ENCODE measurements at regions not wholly inside any gene's neighbourhood (a gene's known extent, or its start where the extent isn't known, plus 50 kb on each side); places are given as distances from the start of the nearest gene placed in this dataset.

DNA sequence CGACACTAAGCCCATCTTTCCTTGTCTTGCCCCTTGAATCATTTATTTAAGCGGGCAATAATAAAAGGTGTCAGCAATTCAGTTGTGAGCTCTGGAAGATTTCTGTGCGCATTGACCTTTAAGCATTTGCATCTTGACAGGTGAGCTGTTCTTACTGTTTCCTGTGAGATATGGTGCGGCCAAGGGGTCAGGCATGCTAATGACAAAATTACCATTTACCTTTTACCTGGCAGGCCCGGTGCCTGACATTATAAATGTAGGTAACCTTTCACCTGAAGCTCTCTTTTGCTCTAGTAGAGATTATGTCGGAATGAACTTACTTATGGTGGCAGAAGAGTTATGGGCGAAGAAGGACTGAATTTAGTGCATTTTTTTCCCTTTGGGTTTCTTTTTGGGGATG lies 89.3 kb upstream of the EEF1E1 start:
- peaks cover 4% of the 10 kb centered on the region for H3K27me3 Mint-ChIP-seq
- H3K4me3 Mint-ChIP-seq = no peak overlapping the region
- DNase-seq = no peak
- H3K36me3 Mint-ChIP-seq = no peaks in the 10 kb centered on the region
- CTCF ChIA-PET = no interaction called here
- no peaks in the 10 kb centered on the region for H3K9me3 Mint-ChIP-seq
- no peaks in the 10 kb centered on the region for H3K4me1 Mint-ChIP-seq
- H3K27ac Mint-ChIP-seq = no peak overlapping the region

DNA sequence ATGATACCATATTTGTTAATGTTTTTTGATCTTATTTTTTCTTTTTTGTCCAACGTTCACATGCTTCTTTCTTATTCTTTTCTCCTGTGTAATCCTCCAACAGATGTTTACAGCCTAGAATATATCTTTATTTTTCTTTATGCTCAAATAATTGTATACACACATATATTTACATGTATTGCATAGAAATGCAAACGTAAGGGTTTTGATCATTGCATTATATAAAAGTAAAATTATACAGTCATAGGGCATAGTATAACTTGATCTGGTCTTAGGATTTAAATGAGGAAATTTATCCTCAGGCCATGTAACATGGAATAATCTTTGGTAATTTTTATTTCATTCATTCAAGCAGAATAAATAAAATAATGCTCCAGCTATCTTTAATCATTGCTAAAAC lies 84.9 kb upstream of the EEF1E1 start:
- Mint-ChIP-seq H3K4me3 (no peak overlapping the region), H3K9me3 (no peaks in the 10 kb centered on the region), H3K27ac (no peak overlapping the region), H3K36me3 (no peaks in the 10 kb centered on the region), H3K27me3 (no peaks in the 10 kb centered on the region), H3K4me1 (no peaks in the 10 kb centered on the region)
- CTCF ChIA-PET = interaction anchor here (1.2 kb wide), 1 partner anchor 56 kb away, joined by 3 read pairs; no protein-coding TSS in a partner anchor
- DNase-seq = no peak

- Mint-ChIP-seq H3K9me3 (no peaks in the 10 kb centered on the region), H3K27me3 (peaks cover 3% of the 10 kb centered on the region), H3K4me1 (no peaks in the 10 kb centered on the region), H3K36me3 (no peaks in the 10 kb centered on the region), H3K27ac (no peak overlapping the region), H3K4me3 (no peak overlapping the region)
- CTCF ChIA-PET = no interaction called here
- DNase-seq = no peak
Observed at GRCh38 chr6:8182902-8183665, 80.7 kb upstream of the EEF1E1 start.

- Mint-ChIP-seq H3K4me3 (no peak overlapping the region), H3K27me3 (peaks cover 3% of the 10 kb centered on the region), H3K36me3 (no peaks in the 10 kb centered on the region), H3K9me3 (no peaks in the 10 kb centered on the region), H3K4me1 (no peaks in the 10 kb centered on the region), H3K27ac (no peak overlapping the region)
- CTCF ChIA-PET = no interaction called here
- DNase-seq = no peak
Observed at GRCh38 chr6:8181951-8182845, 79.8 kb upstream of the EEF1E1 start.

DNA sequence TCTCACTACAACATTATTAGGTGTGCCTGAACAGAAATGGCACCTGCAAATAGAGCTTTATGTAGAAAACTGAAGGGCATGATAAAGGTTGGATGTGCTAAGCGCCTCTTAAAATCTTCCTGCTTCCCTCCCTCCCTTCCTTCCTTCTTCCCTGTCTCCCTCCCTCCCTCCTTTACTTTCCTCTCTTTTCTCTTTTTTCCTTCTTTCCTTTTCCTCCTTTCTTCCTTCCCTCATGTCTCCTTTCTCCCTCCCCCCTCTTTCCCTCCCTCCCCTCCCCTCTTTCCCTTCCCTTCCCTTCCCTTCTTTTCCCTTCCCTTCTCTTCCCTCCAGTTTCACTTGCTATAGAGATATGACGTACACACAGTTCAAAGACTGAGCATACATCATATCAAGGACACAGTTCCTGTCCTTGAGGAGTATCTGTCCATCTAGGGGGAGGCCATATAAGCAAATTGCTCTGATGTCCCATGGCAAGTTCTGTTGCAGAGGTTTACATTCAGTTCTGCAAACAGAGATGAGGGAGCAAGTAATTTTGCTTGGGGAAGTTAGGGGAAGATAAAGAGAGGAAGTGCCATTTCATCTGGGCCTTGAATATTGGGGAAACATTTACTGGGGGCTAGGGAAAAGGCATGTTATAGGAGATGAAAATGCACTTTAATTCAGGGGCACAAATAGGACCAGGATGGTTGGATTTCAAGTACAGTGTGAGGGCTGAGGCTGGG lies 79.0 kb upstream of the EEF1E1 start:
- no peaks in the 10 kb centered on the region for H3K36me3 Mint-ChIP-seq
- no peak for DNase-seq
- no peak overlapping the region for H3K4me3 Mint-ChIP-seq
- peaks cover 3% of the 10 kb centered on the region for H3K27me3 Mint-ChIP-seq
- H3K4me1 Mint-ChIP-seq = no peaks in the 10 kb centered on the region
- CTCF ChIA-PET = no interaction called here
- no peak overlapping the region for H3K27ac Mint-ChIP-seq
- no peaks in the 10 kb centered on the region for H3K9me3 Mint-ChIP-seq

GRCh38 chr6:8180327-8181159 lies 78.2 kb upstream of the EEF1E1 start:
- Mint-ChIP-seq H3K9me3 (no peaks in the 10 kb centered on the region), H3K27ac (no peak overlapping the region), H3K4me1 (no peaks in the 10 kb centered on the region), H3K36me3 (no peaks in the 10 kb centered on the region), H3K27me3 (peaks cover 3% of the 10 kb centered on the region), H3K4me3 (no peak overlapping the region)
- CTCF ChIA-PET = no interaction called here
- DNase-seq = no peak

- no peak for DNase-seq
- Mint-ChIP-seq H3K4me3 (no peak overlapping the region), H3K27ac (no peak overlapping the region), H3K27me3 (peaks cover 3% of the 10 kb centered on the region), H3K4me1 (no peaks in the 10 kb centered on the region), H3K9me3 (no peaks in the 10 kb centered on the region), H3K36me3 (no peaks in the 10 kb centered on the region)
- CTCF ChIA-PET = no interaction called here
Observed at GRCh38 chr6:8177721-8178120, 75.4 kb upstream of the EEF1E1 start.

GRCh38 chr6:8175046-8175777 lies 72.9 kb upstream of the EEF1E1 start:
- no peak overlapping the region for H3K4me3 Mint-ChIP-seq
- H3K36me3 Mint-ChIP-seq = no peaks in the 10 kb centered on the region
- H3K27me3 Mint-ChIP-seq = peaks cover under 1% of the 10 kb centered on the region
- no peaks in the 10 kb centered on the region for H3K4me1 Mint-ChIP-seq
- CTCF ChIA-PET = no interaction called here
- H3K9me3 Mint-ChIP-seq = no peaks in the 10 kb centered on the region
- no peak for DNase-seq
- H3K27ac Mint-ChIP-seq = no peak overlapping the region

GRCh38 chr6:8174571-8174970 lies 72.2 kb upstream of the EEF1E1 start:
- H3K27me3 Mint-ChIP-seq = no peaks in the 10 kb centered on the region
- no peak for DNase-seq
- CTCF ChIA-PET = no interaction called here
- no peaks in the 10 kb centered on the region for H3K36me3 Mint-ChIP-seq
- H3K27ac Mint-ChIP-seq = no peak overlapping the region
- H3K9me3 Mint-ChIP-seq = no peaks in the 10 kb centered on the region
- no peaks in the 10 kb centered on the region for H3K4me1 Mint-ChIP-seq
- no peak overlapping the region for H3K4me3 Mint-ChIP-seq

GRCh38 chr6:8172530-8172929 lies 70.2 kb upstream of the EEF1E1 start:
- Mint-ChIP-seq H3K9me3 (no peaks in the 10 kb centered on the region), H3K27me3 (no peaks in the 10 kb centered on the region), H3K4me3 (no peak overlapping the region), H3K27ac (no peak overlapping the region), H3K36me3 (no peaks in the 10 kb centered on the region), H3K4me1 (no peaks in the 10 kb centered on the region)
- CTCF ChIA-PET = no interaction called here
- no peak for DNase-seq

DNA sequence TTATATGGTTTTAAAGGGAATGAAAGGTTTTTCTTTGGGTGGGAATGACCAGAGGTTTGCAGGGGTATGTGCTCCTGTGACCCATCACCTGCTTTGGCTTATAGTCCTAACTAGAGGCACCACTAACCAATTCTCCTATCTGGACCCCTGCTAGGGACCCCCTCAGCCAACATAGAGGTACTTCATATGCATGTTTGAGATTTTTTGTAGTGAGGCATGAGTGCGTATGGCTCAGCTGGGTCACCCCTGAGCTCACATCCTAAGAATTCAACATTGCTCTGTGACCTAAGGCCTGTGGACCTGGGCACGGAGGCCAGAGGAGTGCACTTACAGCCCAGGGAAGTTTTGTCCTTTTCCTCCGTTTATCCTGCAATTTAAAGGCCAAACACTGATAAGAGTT lies 68.4 kb upstream of the EEF1E1 start:
- no peak for DNase-seq
- Mint-ChIP-seq H3K4me3 (no peak overlapping the region), H3K36me3 (no peaks in the 10 kb centered on the region), H3K27me3 (no peaks in the 10 kb centered on the region), H3K27ac (no peak overlapping the region), H3K4me1 (no peaks in the 10 kb centered on the region), H3K9me3 (no peaks in the 10 kb centered on the region)
- CTCF ChIA-PET = no interaction called here

DNA sequence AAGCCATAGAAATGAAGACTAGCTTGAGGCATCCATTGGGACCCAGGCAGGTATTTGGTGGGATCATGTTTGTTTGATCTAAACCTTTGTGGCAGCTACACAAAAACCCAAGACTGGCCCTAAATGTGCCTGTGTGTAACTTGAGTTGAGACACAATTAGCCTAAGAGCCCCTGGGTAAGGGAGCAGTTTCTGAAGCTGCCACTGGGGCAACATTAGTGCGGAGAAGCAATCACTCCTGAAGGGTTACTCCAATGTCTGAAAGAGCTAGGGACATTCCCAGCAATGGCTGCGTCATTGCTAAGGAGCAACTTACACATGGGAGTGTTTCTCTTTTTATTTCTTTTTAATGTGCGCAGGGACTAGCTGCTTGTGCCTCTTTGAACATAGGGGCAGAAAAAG lies 67.9 kb upstream of the EEF1E1 start:
- H3K9me3 Mint-ChIP-seq = no peaks in the 10 kb centered on the region
- H3K27me3 Mint-ChIP-seq = no peaks in the 10 kb centered on the region
- no peak for DNase-seq
- no peak overlapping the region for H3K4me3 Mint-ChIP-seq
- H3K27ac Mint-ChIP-seq = no peak overlapping the region
- CTCF ChIA-PET = no interaction called here
- H3K36me3 Mint-ChIP-seq = no peaks in the 10 kb centered on the region
- no peaks in the 10 kb centered on the region for H3K4me1 Mint-ChIP-seq

DNA sequence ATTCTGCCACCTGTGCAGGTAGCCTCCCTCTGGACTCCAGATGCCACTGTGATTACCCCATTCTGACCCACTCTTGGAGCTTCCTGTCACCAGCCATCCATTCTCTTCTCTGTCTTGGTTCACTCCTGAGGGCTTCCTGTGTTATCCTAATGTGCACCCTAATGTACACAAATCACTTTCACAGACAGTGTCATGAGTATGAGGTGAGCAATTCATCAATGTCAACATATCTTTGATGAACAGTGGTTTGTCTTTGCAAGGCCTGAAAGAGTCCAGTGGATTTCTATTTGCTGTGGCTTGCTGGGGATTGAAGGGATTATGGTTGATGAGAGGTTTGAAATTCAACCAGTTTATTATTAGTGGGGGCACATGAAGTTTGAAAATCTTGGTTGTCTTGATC lies 63.8 kb upstream of the EEF1E1 start:
- Mint-ChIP-seq H3K27ac (no peak overlapping the region), H3K4me1 (no peaks in the 10 kb centered on the region), H3K27me3 (no peaks in the 10 kb centered on the region), H3K36me3 (no peaks in the 10 kb centered on the region), H3K4me3 (no peak overlapping the region), H3K9me3 (peaks cover 2% of the 10 kb centered on the region)
- CTCF ChIA-PET = no interaction called here
- DNase-seq = no peak

Measured in activated naive CD4-positive, alpha-beta T cell treated with anti-CD3 and anti-CD28 coated beads, Interleukin-2, amount 10 ng/mL, durations not matched to agents 7 days and 5 days (primary cell).